GM12878 (cell line): ENCODE measurements at regions not wholly inside any gene's neighbourhood (a gene's known extent, or its start where the extent isn't known, plus 50 kb on each side); places are given as distances from the start of the nearest gene placed in this dataset.

Experiments
- ATAC-seq: fragments of 200-7000 bp; cut with Tn5 transposase; 3 replicates; pipeline ENCODE4 v1.9.1; 2020; ENCODE audit warnings: mild to moderate bottlenecking, moderate library complexity
- BruUV-seq: library from RNA; stranded (reverse); fragments of 400-500 nt; replicated peaks from 2 replicates; lab custom pipeline; 2021; lab: Mats Ljungman, UMichigan
- CTCF ChIA-PET: fragments of 300-600 bp; sonication (Branson Sonifier 250); formaldehyde crosslinking; extraction: SDS; loops from one replicate; lab custom pipeline; 2021; ENCODE audit warnings: inconsistent platforms; lab: Yijun Ruan, JAX
- POLR2A ChIA-PET: fragments of 350-600 bp; formaldehyde crosslinking; extraction: SDS; loops from one replicate; lab custom pipeline; 2021; ENCODE audit warnings: inconsistent platforms; lab: Charles Lee
- RAD21 ChIA-PET: fragments of 300-600 bp; sonication (Branson Sonifier 250); formaldehyde crosslinking; loops from one replicate; lab custom pipeline; 2023; ENCODE audit warnings: antibody characterized with exemption; ENCODE audit not compliant: unreplicated experiment; lab: Charles Lee
- SMC1A ChIA-PET: fragments of 300-600 bp; sonication (Branson Sonifier 250); formaldehyde crosslinking; loops from one replicate; lab custom pipeline; 2023; ENCODE audit not compliant: unreplicated experiment, uncharacterized antibody; lab: Charles Lee
- DNase-seq: peaks from one replicate; pipeline ENCODE4 v3.0.0-alpha.2; 2011; ENCODE audit warnings: low read depth, low spot score
- FAIRE-seq: peaks from 3 replicates; lab custom pipeline; 2011; peaks lifted over from hg19 to GRCh38; lab: Jason Lieb, UNC
- H2AFZ ChIP-seq: 2 replicates; pipeline ENCODE4 v1.6.0; 2011; ENCODE audit warnings: low read depth, low read length, control low read depth; ENCODE audit not compliant: control insufficient read depth
- H3K27ac ChIP-seq: 2 replicates; pipeline ENCODE4 v1.5.1; 2011; ENCODE audit warnings: control low read depth; ENCODE audit not compliant: control insufficient read depth, insufficient read depth
- H3K27me3 ChIP-seq, 2 experiments: replicated peaks in 1 of 2; 2 replicates each; pipeline versions ENCODE4 v1.6.0 to v1.6.1; 2011; ENCODE audit warnings: low read length in 1 of 2; ENCODE audit not compliant: control insufficient read depth in 2 of 2, insufficient read depth in 2 of 2
- H3K36me3 ChIP-seq, 2 experiments: 2 replicates each; pipeline ENCODE4 v1.5.1; 2011; ENCODE audit warnings: low read length in 1 of 2; ENCODE audit not compliant: control insufficient read depth in 2 of 2, insufficient read depth in 2 of 2
- H3K4me1 ChIP-seq: 2 replicates; pipeline ENCODE4 v1.6.1; 2011; ENCODE audit warnings: mild to moderate bottlenecking, low read length, moderate library complexity, mixed read lengths; ENCODE audit not compliant: control insufficient read depth, insufficient read depth
- H3K4me2 ChIP-seq: 2 replicates; pipeline ENCODE4 v1.6.0; 2011; ENCODE audit warnings: control low read depth; ENCODE audit not compliant: control insufficient read depth, insufficient read depth
- H3K4me3 ChIP-seq: fragments of 200-600 bp; sonication (generic); 2 replicates; pipeline ENCODE4 v1.5.1; 2016
- H3K79me2 ChIP-seq: 2 replicates; pipeline ENCODE4 v1.6.0; 2011; ENCODE audit warnings: low read length; ENCODE audit not compliant: control insufficient read depth, insufficient read depth
- H3K9ac ChIP-seq: 2 replicates; pipeline ENCODE4 v1.8.0; 2011; ENCODE audit warnings: low read length, control low read depth, mixed read lengths; ENCODE audit not compliant: control insufficient read depth, insufficient read depth
- H3K9me3 ChIP-seq: replicated peaks from 3 replicates; pipeline ENCODE4 v1.5.1; 2011; ENCODE audit warnings: mild to moderate bottlenecking, low read length; ENCODE audit not compliant: control insufficient read depth, insufficient read depth
- H4K20me1 ChIP-seq: 2 replicates; pipeline ENCODE4 v1.6.0; 2011; ENCODE audit not compliant: control insufficient read depth, insufficient read depth
- CBX3 ChIP-seq: fragments of 200-600 bp; sonication (generic); IDR thresholded peaks from 2 replicates; pipeline ENCODE4 v1.6.1; 2016; ENCODE audit warnings: low read depth, borderline replicate concordance
- CEBPB ChIP-seq, 2 experiments: fragments of 150-350 bp in 1 of 2; IDR thresholded peaks; 2 replicates each; pipeline ENCODE4 v1.6.1; 2012 to 2014; ENCODE audit warnings: low read depth in 2 of 2, low read length in 2 of 2, borderline replicate concordance in 1 of 2, inconsistent platforms in 1 of 2
- CHD2 ChIP-seq: IDR thresholded peaks from 2 replicates; pipeline ENCODE4 v1.6.1; 2011; ENCODE audit warnings: low read depth, low read length, improper control_type of control experiment, borderline replicate concordance
- EED ChIP-seq: sonication (generic); IDR thresholded peaks from 2 replicates; pipeline ENCODE4 v1.6.1; 2016; ENCODE audit warnings: antibody characterized with exemption, low read depth
- IRF3 ChIP-seq: fragments of 450-650 bp; IDR thresholded peaks from 2 replicates; pipeline ENCODE4 v1.6.1; 2014; ENCODE audit warnings: mild to moderate bottlenecking
- IRF4 ChIP-seq: IDR thresholded peaks from 2 replicates; pipeline ENCODE4 v1.6.1; 2011; ENCODE audit warnings: low read depth, low read length
- MXI1 ChIP-seq: fragments of 150-350 bp; IDR thresholded peaks from 2 replicates; pipeline ENCODE4 v1.6.1; 2011; ENCODE audit warnings: low read depth, mild to moderate bottlenecking, inconsistent platforms, low read length, improper control_type of control experiment
- NBN ChIP-seq: fragments of 450-650 bp; IDR thresholded peaks from 2 replicates; pipeline ENCODE4 v1.6.1; 2016
- RAD21 ChIP-seq: IDR thresholded peaks from 2 replicates; pipeline ENCODE4 v1.6.1; 2011; ENCODE audit warnings: mild to moderate bottlenecking, low read depth, low read length, moderate library complexity; ENCODE audit not compliant: insufficient read depth
- REST ChIP-seq: IDR thresholded peaks from 2 replicates; pipeline ENCODE4 v1.6.1; 2012; ENCODE audit warnings: mild to moderate bottlenecking, low read depth, low read length
- SIN3A ChIP-seq: IDR thresholded peaks from 2 replicates; pipeline ENCODE4 v1.6.1; 2012; ENCODE audit warnings: low read depth, low read length, improper control_type of control experiment
- TARDBP ChIP-seq: IDR thresholded peaks from 2 replicates; pipeline ENCODE4 v1.6.1; 2016; ENCODE audit warnings: borderline replicate concordance
- ZBED1 ChIP-seq: IDR thresholded peaks from 2 replicates; pipeline ENCODE4 v1.6.1; 2016; ENCODE audit warnings: borderline replicate concordance
- WGBS: methylation state at CpG from one replicate; pipeline ENCODE4 v1.1.6; 2016; ENCODE audit warnings: low lambda C conversion rate; ENCODE audit not compliant: insufficient replicate concordance, insufficient coverage; ENCODE audit errors: missing lambda C conversion rate; 5-methylcytosine and 5-hydroxymethylcytosine counted together
- in situ Hi-C: fragments of 300-500 bp; cut with MboI; formaldehyde crosslinking; loops from 9 replicates; pipeline ENCODE4 v1.14.3; 2018; ENCODE audit warnings: mixed read lengths
- intact Hi-C: fragments of 100-400 bp; cut with micrococcal nuclease; formaldehyde crosslinking; loops from one replicate; pipeline ENCODE4 v1.14.2; 2022; ENCODE audit not compliant: unreplicated experiment

GRCh38 chr6:50541941-50542340, 171.4 kb upstream of the TFAP2D start:
- Histone ChIP-seq H3K9ac (no peak overlapping the region), H3K27me3 (no peaks in the 10 kb centered on the region), H3K9me3 (no peaks in the 10 kb centered on the region), H2AFZ (no peak overlapping the region), H3K4me3 (no peak overlapping the region), H3K4me1 (no peaks in the 10 kb centered on the region), H3K27ac (no peak overlapping the region), H3K36me3 (no peaks in the 10 kb centered on the region), H3K79me2 (no peaks in the 10 kb centered on the region), H4K20me1 (no peaks in the 10 kb centered on the region), H3K4me2 (no peak overlapping the region)
- intact Hi-C loops, result no loop called here
- ATAC-seq (no peak), DNase-seq (no peak), FAIRE-seq (no peak)
- BruUV-seq, result no TSS peak
- RAD21 ChIA-PET, result no interaction called here
- POLR2A ChIA-PET, result no interaction called here
- no peak for TF ChIP-seq CBX3
- TF ChIP-seq MXI1, result no peak
- no peak for TF ChIP-seq SIN3A
- TF ChIP-seq TARDBP, result no peak
- TF ChIP-seq CEBPB (IDR thresholded peaks at IDR 0.05; ENCODE audit: borderline replicate concordance in 1 of 2, low read depth in 2 of 2, low read length in 2 of 2), result no peak
- TF ChIP-seq CHD2, result no peak
- TF ChIP-seq REST, result no peak
- no peak for TF ChIP-seq ZBED1
- TF ChIP-seq EED, result no peak
- no peak for TF ChIP-seq RAD21
- no peak for TF ChIP-seq IRF4
- no peak for TF ChIP-seq NBN
- no peak for TF ChIP-seq IRF3
- CTCF ChIA-PET, result no interaction called here
- SMC1A ChIA-PET, result no interaction called here
- 0% methylated on average over 2 of the region's 2 CpGs for WGBS
- in situ Hi-C loops, result no loop called here
